Motor neuron (in vitro differentiated cells): ENCODE measurements at regions not wholly inside any gene's neighbourhood (a gene's known extent, or its start where the extent isn't known, plus 50 kb on each side); places are given as distances from the start of the nearest gene placed in this dataset.

Experiments used
- ATAC-seq, 8 experiments: fragments of 200-7000 bp; cut with Tn5 transposase; replicated peaks in 6 of 8; 2 replicates each; pipeline ENCODE4 v1.8.0; 2021; ENCODE audit warnings: mild to moderate bottlenecking in 8 of 8, moderate library complexity in 8 of 8
- H3K27ac ChIP-seq, 2 donors: fragments of 250-450 bp; sonication (Bioruptor Pico); 2 replicates each; pipeline ENCODE4 v1.9.0; 2021; ENCODE audit warnings: antibody characterized with exemption in 2 of 2, mild to moderate bottlenecking in 2 of 2, moderate library complexity in 1 of 2
- H3K4me1 ChIP-seq, 2 donors: fragments of 250-450 bp; sonication (Bioruptor Pico); replicated peaks in 1 of 2; 2 replicates each; pipeline ENCODE4 v1.6.1; 2021; ENCODE audit warnings: antibody characterized with exemption in 2 of 2, mild to moderate bottlenecking in 2 of 2, moderate library complexity in 1 of 2
- H3K4me3 ChIP-seq, 5 donors: fragments of 250-450 bp; sonication (Bioruptor Pico); 2 replicates each; pipeline ENCODE4 v1.9.0; 2021; ENCODE audit warnings: antibody characterized with exemption in 5 of 5, mild to moderate bottlenecking in 5 of 5, moderate library complexity in 4 of 5
- WGBS, 10 experiments: fragments of 450-650 bp; shearing (Covaris generic); methylation state at CpG; one replicate each; pipeline ENCODE4 v1.0.0; 2022; 5-methylcytosine and 5-hydroxymethylcytosine counted together
- in situ Hi-C, 9 experiments: fragments of 400-800 bp; cut with MboI; loops; one replicate each; pipeline ENCODE4 v1.15.0; 2021; ENCODE audit warnings: low sequenced_read_pairs in 9 of 9, low pct_unique_long_range_greater_than_20kb in 2 of 9; ENCODE audit not compliant: unreplicated experiment in 9 of 9

DNA sequence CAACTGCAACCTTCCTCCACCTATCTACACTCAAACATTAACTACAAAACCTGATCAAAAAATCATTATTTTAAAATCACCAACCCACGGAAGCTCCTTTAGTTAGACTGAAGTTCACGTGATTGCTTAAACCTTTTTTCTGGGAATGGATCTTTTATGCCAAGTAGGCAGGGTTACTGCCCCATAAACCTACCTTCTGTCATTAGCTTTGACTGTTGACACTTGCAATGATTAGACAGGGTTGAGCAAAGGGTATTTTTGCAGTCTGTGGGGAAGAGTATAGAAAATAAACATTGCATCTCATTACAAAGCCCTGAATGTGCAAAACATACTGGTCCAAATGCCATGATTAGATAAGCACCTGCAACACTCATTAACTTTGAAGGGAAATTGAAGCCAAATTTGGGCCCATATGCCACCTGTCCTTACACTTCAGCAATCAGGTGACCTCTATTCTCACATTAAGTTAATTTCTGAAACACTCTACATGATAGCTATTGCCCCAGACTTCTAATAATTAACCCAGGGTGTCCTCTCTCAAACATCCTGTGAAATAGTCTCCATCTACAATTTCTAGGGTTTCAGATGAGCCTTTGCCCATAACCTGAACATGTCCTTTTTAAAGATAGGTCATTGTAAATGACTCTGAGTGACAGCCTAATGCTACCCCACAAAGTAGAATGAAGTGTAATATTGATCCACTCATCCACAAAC, 156.0 kb upstream of the PLEKHG7 start:
- WGBS, 10 experiments = 63 to 100% (median 86%) methylated on average over 1 to 2 of the region's 2 CpGs; no CpG with 5 or more reads in 2 of the 10 experiments
- Histone ChIP-seq H3K4me3 (no peak overlapping the region), H3K27ac (no peak overlapping the region), H3K4me1 (peaks cover 7 to 14% of the 10 kb centered on the region in 2 donors)
- ATAC-seq = no peak
- in situ Hi-C loops = no loop called here

- ATAC-seq = no peak
- in situ Hi-C loops = no loop called here
- WGBS, 10 experiments = 33 to 90% (median 76%) methylated on average over 1 to 3 of the region's 3 CpGs; no CpG with 5 or more reads in 2 of the 10 experiments
- Histone ChIP-seq H3K4me3 (no peak overlapping the region), H3K4me1 (peaks cover 7 to 16% of the 10 kb centered on the region in 2 donors), H3K27ac (no peak overlapping the region)
Observed at GRCh38 chr12:92546259-92546634, 156.5 kb upstream of the PLEKHG7 start.

GRCh38 chr12:92544322-92544721, 158.5 kb upstream of the PLEKHG7 start:
- H3K4me1 ChIP-seq = peaks cover 14 to 30% of the 10 kb centered on the region in 2 donors
- in situ Hi-C loops = no loop called here
- H3K27ac ChIP-seq = no peak overlapping the region
- no peak overlapping the region for H3K4me3 ChIP-seq
- peak in 2 of 8 experiments; percentile 52 to 61 for ATAC-seq
- WGBS, 10 experiments = 51 to 100% (median 86%) methylated on average over 1 to 6 of the region's 6 CpGs; no CpG with 5 or more reads in 1 of the 10 experiments

- in situ Hi-C loops = no loop called here
- ATAC-seq = no peak
- no peak overlapping the region for H3K27ac ChIP-seq
- peaks cover 14 to 30% of the 10 kb centered on the region in 2 donors for H3K4me1 ChIP-seq
- H3K4me3 ChIP-seq = no peak overlapping the region
- 83 to 100% (median 92%) methylated on average over 1 to 4 of the region's 4 CpGs for WGBS, 10 experiments
Observed at GRCh38 chr12:92543840-92544239, 158.9 kb upstream of the PLEKHG7 start.

DNA sequence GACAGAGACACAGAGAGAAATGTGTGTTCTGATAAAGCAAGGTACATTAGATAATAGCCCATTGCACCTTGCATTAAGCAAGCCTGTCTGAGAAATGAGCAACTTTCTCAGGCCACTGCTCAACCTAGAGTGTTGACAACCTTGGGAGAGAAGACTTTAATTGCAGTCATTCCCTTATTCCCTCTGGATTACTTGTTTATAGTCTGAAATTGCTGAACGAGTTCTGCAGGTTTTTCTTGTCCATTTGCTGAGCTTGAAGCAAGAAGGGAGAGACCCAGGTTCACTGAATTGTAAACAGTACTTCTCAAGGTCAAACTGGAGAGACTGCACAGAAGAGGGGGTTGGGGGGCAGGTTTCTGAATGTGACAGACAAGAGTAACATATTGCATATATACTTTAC, 159.4 kb upstream of the PLEKHG7 start:
- peak in 2 of 8 experiments; percentile 23 to 26 for ATAC-seq
- 0 to 100% (median 14%) methylated on average over 1 of the region's 1 CpG; no CpG with 5 or more reads in 3 of the 10 experiments for WGBS, 10 experiments
- in situ Hi-C loops = no loop called here
- Histone ChIP-seq H3K4me3 (no peak overlapping the region), H3K4me1 (peaks cover 14 to 28% of the 10 kb centered on the region in 2 donors), H3K27ac (no peak overlapping the region)

DNA sequence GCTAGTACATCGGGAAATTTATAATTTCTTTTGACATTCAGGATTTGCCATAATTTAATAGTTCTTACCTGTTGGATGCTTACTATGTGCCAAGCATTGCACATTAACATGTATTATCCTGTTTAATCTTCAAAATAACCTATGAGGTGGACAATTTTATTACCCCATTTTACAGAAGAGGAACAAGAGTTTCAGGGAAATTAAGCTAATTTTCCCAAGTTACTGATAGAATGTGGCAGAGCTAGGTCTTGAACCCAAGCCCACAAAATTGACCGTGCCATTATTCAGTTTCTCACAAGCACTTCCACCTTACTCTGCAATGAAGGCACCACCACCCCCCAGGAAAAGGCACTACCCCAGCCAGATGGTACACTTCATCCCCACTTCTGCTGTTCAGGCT, 161.1 kb upstream of the PLEKHG7 start:
- in situ Hi-C loops = no loop called here
- H3K4me1 ChIP-seq = peaks cover 7 to 20% of the 10 kb centered on the region in 2 donors
- 65 to 100% (median 86%) methylated on average over 1 to 2 of the region's 2 CpGs; no CpG with 5 or more reads in 1 of the 10 experiments for WGBS, 10 experiments
- ATAC-seq = no peak
- no peak overlapping the region for H3K4me3 ChIP-seq
- H3K27ac ChIP-seq = no peak overlapping the region

DNA sequence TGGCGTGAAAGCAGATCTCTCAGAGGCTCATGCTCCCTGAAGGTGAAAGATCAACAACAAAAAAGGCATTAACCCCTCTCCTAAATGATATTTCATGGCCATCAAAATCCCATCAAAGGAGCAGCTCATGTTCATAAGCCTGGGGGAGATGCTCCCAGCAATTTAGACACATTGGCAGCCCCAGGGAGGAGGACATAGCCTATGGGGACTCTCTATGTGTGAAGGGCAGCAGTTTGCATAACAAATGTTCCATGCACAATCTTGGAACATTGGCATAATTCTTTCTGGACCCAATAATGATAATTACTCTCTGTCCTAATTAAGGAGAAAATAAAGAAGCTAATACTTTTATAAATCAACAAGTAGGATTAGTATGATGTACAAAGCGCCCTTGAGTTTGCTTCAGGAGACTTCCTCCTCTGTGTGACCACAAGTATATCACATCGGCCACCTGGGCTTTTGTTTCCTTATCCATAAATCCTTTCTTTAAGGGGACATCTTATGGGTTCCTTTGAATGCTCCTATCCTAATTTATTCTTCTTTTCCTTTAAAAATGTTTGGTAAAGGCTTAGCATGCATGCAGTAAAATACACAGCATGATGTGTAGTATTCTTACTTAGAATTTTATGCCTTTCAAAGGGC, 161.9 kb upstream of the PLEKHG7 start:
- H3K27ac ChIP-seq = peak overlapping the region in 1 of 2 donors; percentile 41
- no peak overlapping the region for H3K4me3 ChIP-seq
- in situ Hi-C loops = no loop called here
- ATAC-seq = peak in 5 of 8 experiments; percentile 49 to 60 (median 55)
- H3K4me1 ChIP-seq = peaks cover 7 to 17% of the 10 kb centered on the region in 2 donors
- 75 to 100% (median 90%) methylated on average over 1 to 3 of the region's 3 CpGs; no CpG with 5 or more reads in 1 of the 10 experiments for WGBS, 10 experiments

GRCh38 chr12:92539976-92540781, 162.6 kb upstream of the PLEKHG7 start:
- WGBS, 10 experiments = 40 to 71% (median 55%) methylated on average over 2 to 9 of the region's 12 CpGs; no CpG with 5 or more reads in 2 of the 10 experiments
- H3K4me1 ChIP-seq = peaks cover 7 to 17% of the 10 kb centered on the region in 2 donors
- peak in 5 of 8 experiments; percentile 75 to 84 (median 77) for ATAC-seq
- H3K27ac ChIP-seq = peak overlapping the region in 1 of 2 donors; percentile 41
- H3K4me3 ChIP-seq = no peak overlapping the region
- in situ Hi-C loops = no loop called here

- Histone ChIP-seq H3K27ac (no peak overlapping the region), H3K4me1 (peaks cover 7 to 17% of the 10 kb centered on the region in 2 donors), H3K4me3 (no peak overlapping the region)
- in situ Hi-C loops = no loop called here
- 29 to 100% (median 64%) methylated on average over 1 to 5 of the region's 5 CpGs; no CpG with 5 or more reads in 1 of the 10 experiments for WGBS, 10 experiments
- no peak for ATAC-seq
Observed at GRCh38 chr12:92539110-92539749, 163.6 kb upstream of the PLEKHG7 start.

- Histone ChIP-seq H3K27ac (no peak overlapping the region), H3K4me3 (no peak overlapping the region), H3K4me1 (peaks cover 9 to 17% of the 10 kb centered on the region in 2 donors)
- peak in 3 of 8 experiments; percentile 67 to 84 (median 74) for ATAC-seq
- 87 to 100% (median 100%) methylated on average over 1 to 3 of the region's 3 CpGs; no CpG with 5 or more reads in 2 of the 10 experiments for WGBS, 10 experiments
- in situ Hi-C loops = no loop called here
Observed at GRCh38 chr12:92537290-92537960, 165.4 kb upstream of the PLEKHG7 start.

DNA sequence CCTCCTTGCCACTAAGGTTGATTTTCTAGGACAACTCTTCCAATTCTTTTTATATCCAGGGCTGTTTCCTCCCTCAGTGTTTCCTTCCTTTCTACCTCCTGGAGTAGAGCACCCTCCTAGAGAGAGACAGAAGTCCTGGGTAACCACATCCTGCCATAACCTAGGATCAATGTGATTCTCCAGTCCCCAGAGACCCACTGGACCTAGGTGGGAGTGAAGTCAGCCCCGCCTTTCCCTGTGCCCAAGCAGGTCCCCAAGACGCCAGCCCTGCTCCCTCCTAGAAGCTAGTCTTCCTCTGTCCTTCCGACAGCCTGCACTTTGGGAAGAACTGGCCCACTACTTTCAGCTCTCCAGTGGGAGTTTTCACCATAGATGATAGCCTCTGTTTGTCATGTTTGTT, 166.8 kb upstream of the PLEKHG7 start:
- in situ Hi-C loops = no loop called here
- 83 to 100% (median 89%) methylated on average over 1 to 3 of the region's 3 CpGs; no CpG with 5 or more reads in 4 of the 10 experiments for WGBS, 10 experiments
- Histone ChIP-seq H3K4me1 (peaks cover 9 to 12% of the 10 kb centered on the region in 2 donors), H3K4me3 (no peak overlapping the region), H3K27ac (no peak overlapping the region)
- ATAC-seq = no peak

GRCh38 chr12:92533280-92533890, 169.4 kb upstream of the PLEKHG7 start:
- no peak overlapping the region for H3K27ac ChIP-seq
- no peak overlapping the region for H3K4me3 ChIP-seq
- WGBS, 10 experiments = 0 to 100% (median 76%) methylated on average over 1 to 7 of the region's 8 CpGs; no CpG with 5 or more reads in 1 of the 10 experiments
- H3K4me1 ChIP-seq = peaks cover 0 to 2% of the 10 kb centered on the region in 2 donors
- in situ Hi-C loops = no loop called here
- ATAC-seq = no peak
